D721Med (cell line): ENCODE measurements at regions not wholly inside any gene's neighbourhood (a gene's known extent, or its start where the extent isn't known, plus 50 kb on each side); places are given as distances from the start of the nearest gene placed in this dataset.

Source experiments
- DNase-seq: peaks from one replicate; pipeline ENCODE4 v3.0.0; 2011; ENCODE audit warnings: low spot score; ENCODE audit not compliant: insufficient read length
- FAIRE-seq: peaks from 2 replicates; lab custom pipeline; 2011; peaks lifted over from hg19 to GRCh38; lab: Jason Lieb, UNC
- CTCF ChIP-seq: IDR thresholded peaks from 2 replicates; pipeline ENCODE4 v1.5.1; 2012; ENCODE audit warnings: mild to moderate bottlenecking, control low read depth; ENCODE audit not compliant: insufficient read depth; ENCODE audit errors: missing control alignments

GRCh38 chr5:73996151-73996755 is 370.3 kb downstream of the ARHGEF28 start:
- DNase-seq (no peak), FAIRE-seq (no peak)
- no peak for TF ChIP-seq CTCF

GRCh38 chr5:73994963-73995362 is 369.0 kb downstream of the ARHGEF28 start:
- TF ChIP-seq CTCF: no peak
- FAIRE-seq (no peak), DNase-seq (no peak)
